Left kidney (tissue), 1 donor: ENCODE measurements at regions not wholly inside any gene's neighbourhood (a gene's known extent, or its start where the extent isn't known, plus 50 kb on each side); places are given as distances from the start of the nearest gene placed in this dataset.

ENCODE experiments used
- DNase-seq: peaks from one replicate; pipeline ENCODE4 v3.0.0-alpha.2; 2013

GRCh38 chr1:219669556-219669955 is 56.7 kb upstream of the ZC3H11B start:
- DNase-seq: no peak

GRCh38 chr1:219669042-219669441 is 56.1 kb upstream of the ZC3H11B start:
- no peak for DNase-seq

GRCh38 chr1:219668446-219668845 is 55.5 kb upstream of the ZC3H11B start:
- no peak for DNase-seq

- DNase-seq: no peak
Observed at GRCh38 chr1:219666242-219666641, 53.3 kb upstream of the ZC3H11B start.

GRCh38 chr1:219665089-219665488 is 52.2 kb upstream of the ZC3H11B start:
- no peak for DNase-seq

GRCh38 chr1:219664310-219665029 is 51.6 kb upstream of the ZC3H11B start:
- no peak for DNase-seq
